ENCODE measurements at regions not wholly inside any gene's neighbourhood (a gene's known extent, or its start where the extent isn't known, plus 50 kb on each side); places are given as distances from the start of the nearest gene placed in this dataset.

DNA sequence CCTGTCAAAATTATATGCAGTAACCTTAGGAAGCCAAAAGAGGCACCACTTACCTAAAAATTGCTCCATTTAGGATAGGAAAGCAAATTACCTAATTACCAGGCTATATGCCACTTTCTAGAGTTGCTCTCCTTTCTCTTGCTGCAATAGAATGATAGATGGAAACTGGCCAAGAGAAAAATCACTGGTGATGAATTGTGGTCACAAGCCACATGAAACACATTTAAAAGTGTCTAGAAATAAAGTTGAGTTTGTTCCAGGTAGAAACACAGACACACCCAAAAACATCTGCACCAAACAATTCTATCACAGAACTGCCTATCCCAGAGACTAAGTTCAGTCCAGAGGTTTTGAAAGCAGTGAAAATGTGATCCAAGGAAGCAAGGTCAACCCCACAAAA lies 337.7 kb downstream of the PCDH19 start:
- DNase-seq: no peak
- H3K4me2 ChIP-seq (ENCODE audit: insufficient read depth, insufficient read length, low read length): no peak overlapping the region
- no peak overlapping the region for H4K5ac ChIP-seq (ENCODE audit: insufficient read length, low read depth, low read length)

More for the DNA sequence above, 337.7 kb downstream of the PCDH19 start:
- H3K4me1 ChIP-seq (ENCODE audit: insufficient read depth, low read length): no peaks in the 10 kb centered on the region
- no peak overlapping the region for H3K9ac ChIP-seq (ENCODE audit: extremely low read depth, insufficient read length, low read length)
- no peaks in the 10 kb centered on the region for H3K79me2 ChIP-seq (ENCODE audit: insufficient read depth, low read length)
- H3K4ac ChIP-seq (ENCODE audit: low read depth, low read length): no peak overlapping the region
- no peak overlapping the region for H2BK5ac ChIP-seq (ENCODE audit: insufficient read length, low read length)
- no peaks in the 10 kb centered on the region for H3K27me3 ChIP-seq (ENCODE audit: insufficient read depth, low read length)
- H4K20me1 ChIP-seq (ENCODE audit: control insufficient read depth, insufficient read depth, insufficient read length): no peaks in the 10 kb centered on the region
- Mint-ChIP-seq H3K4me1 (peaks cover 18 to 21% of the 10 kb centered on the region in 2 experiments), H3K9me3 (no peaks in the 10 kb centered on the region), H3K27ac (no peak overlapping the region), H3K4me3 (no peak overlapping the region), H3K36me3 (ENCODE audit: insufficient read depth in 1 of 3, low read depth in 3 of 3) (no peaks in the 10 kb centered on the region), H3K27me3 (ENCODE audit: low read depth) (no peaks in the 10 kb centered on the region)
- no peak overlapping the region for H2AK5ac ChIP-seq (ENCODE audit: insufficient read length, low read length)
- H3K23ac ChIP-seq (ENCODE audit: insufficient read length, low read depth, low read length): no peak overlapping the region
- no peak overlapping the region for H3T11ph ChIP-seq (ENCODE audit: low read length)
- no peak overlapping the region for H2AFZ ChIP-seq (ENCODE audit: low read length)
- no peak overlapping the region for H2BK120ac ChIP-seq (ENCODE audit: low read depth, low read length, poor library complexity, severe bottlenecking)
- H4K91ac ChIP-seq (ENCODE audit: insufficient read length, low read depth, low read length): no peak overlapping the region
- no peak overlapping the region for H2BK12ac ChIP-seq (ENCODE audit: insufficient read length, low read depth, low read length)
- H3K56ac ChIP-seq (ENCODE audit: insufficient read length, low read depth, low read length): no peak overlapping the region
- no peak overlapping the region for H4K8ac ChIP-seq (replicated peaks; ENCODE audit: insufficient read length, low read depth, low read length)
- no peak overlapping the region for H3K27ac ChIP-seq (ENCODE audit: insufficient read length, low read depth, low read length)
- no peak overlapping the region for H3K18ac ChIP-seq (ENCODE audit: insufficient read length, low read depth, low read length)
- H3K23me2 ChIP-seq (ENCODE audit: insufficient read length, low read depth, low read length, poor library complexity, severe bottlenecking): no peaks in the 10 kb centered on the region
- TF ChIP-seq, protein P1, sequence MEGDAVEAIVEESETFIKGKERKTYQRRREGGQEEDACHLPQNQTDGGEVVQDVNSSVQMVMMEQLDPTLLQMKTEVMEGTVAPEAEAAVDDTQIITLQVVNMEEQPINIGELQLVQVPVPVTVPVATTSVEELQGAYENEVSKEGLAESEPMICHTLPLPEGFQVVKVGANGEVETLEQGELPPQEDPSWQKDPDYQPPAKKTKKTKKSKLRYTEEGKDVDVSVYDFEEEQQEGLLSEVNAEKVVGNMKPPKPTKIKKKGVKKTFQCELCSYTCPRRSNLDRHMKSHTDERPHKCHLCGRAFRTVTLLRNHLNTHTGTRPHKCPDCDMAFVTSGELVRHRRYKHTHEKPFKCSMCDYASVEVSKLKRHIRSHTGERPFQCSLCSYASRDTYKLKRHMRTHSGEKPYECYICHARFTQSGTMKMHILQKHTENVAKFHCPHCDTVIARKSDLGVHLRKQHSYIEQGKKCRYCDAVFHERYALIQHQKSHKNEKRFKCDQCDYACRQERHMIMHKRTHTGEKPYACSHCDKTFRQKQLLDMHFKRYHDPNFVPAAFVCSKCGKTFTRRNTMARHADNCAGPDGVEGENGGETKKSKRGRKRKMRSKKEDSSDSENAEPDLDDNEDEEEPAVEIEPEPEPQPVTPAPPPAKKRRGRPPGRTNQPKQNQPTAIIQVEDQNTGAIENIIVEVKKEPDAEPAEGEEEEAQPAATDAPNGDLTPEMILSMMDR (conservative IDR thresholded peaks at IDR 0.05): peak; percentile 33; the same call in 1 of the 3 replicates
- H3K79me1 ChIP-seq (ENCODE audit: insufficient read depth, low read depth, low read length, poor library complexity, severe bottlenecking): no peaks in the 10 kb centered on the region
- no peaks in the 10 kb centered on the region for H3K9me3 ChIP-seq (ENCODE audit: control insufficient read depth, low read depth, low read length)
- no peak overlapping the region for H2BK15ac ChIP-seq (ENCODE audit: low read depth, low read length)
- no peak overlapping the region for H2BK20ac ChIP-seq (ENCODE audit: low read depth, low read length, poor library complexity, severe bottlenecking)
- H3K14ac ChIP-seq (ENCODE audit: insufficient read depth, low read length): no peak overlapping the region

All from H9 (cell line).